ENCODE measurements at regions not wholly inside any gene's neighbourhood (a gene's known extent, or its start where the extent isn't known, plus 50 kb on each side); places are given as distances from the start of the nearest gene placed in this dataset.

- DNase-seq (ENCODE audit: low read depth): no peak
- no peak for TF ChIP-seq CTCF (conservative IDR thresholded peaks at IDR 0.05; ENCODE audit: low read depth, low read length)
- H3K4me3 ChIP-seq (ENCODE audit: low read depth, low read length): no peak overlapping the region
Measured at GRCh38 chr15:58271410-58271809, 133.2 kb downstream of the AQP9 start.

- no peak for DNase-seq (ENCODE audit: low read depth)
- no peak overlapping the region for H3K4me3 ChIP-seq (ENCODE audit: low read depth, low read length)
- TF ChIP-seq CTCF (conservative IDR thresholded peaks at IDR 0.05; ENCODE audit: low read depth, low read length): no peak
Measured at GRCh38 chr15:58273104-58273503, 134.9 kb downstream of the AQP9 start.

- DNase-seq (ENCODE audit: low read depth): no peak
- no peak overlapping the region for H3K4me3 ChIP-seq (ENCODE audit: low read depth, low read length)
- no peak for TF ChIP-seq CTCF (conservative IDR thresholded peaks at IDR 0.05; ENCODE audit: low read depth, low read length)
Measured at GRCh38 chr15:58274885-58275284, 136.7 kb downstream of the AQP9 start.

GRCh38 chr15:58275785-58276184, 137.6 kb downstream of the AQP9 start:
- TF ChIP-seq CTCF (conservative IDR thresholded peaks at IDR 0.05; ENCODE audit: low read depth, low read length): no peak
- no peak for DNase-seq (ENCODE audit: low read depth)
- H3K4me3 ChIP-seq (ENCODE audit: low read depth, low read length): no peak overlapping the region

GRCh38 chr15:58276924-58277323, 138.7 kb downstream of the AQP9 start:
- TF ChIP-seq CTCF (conservative IDR thresholded peaks at IDR 0.05; ENCODE audit: low read depth, low read length): no peak
- no peak overlapping the region for H3K4me3 ChIP-seq (ENCODE audit: low read depth, low read length)
- no peak for DNase-seq (ENCODE audit: low read depth)

GRCh38 chr15:58277333-58277732, 139.2 kb downstream of the AQP9 start:
- DNase-seq (ENCODE audit: low read depth): no peak
- no peak for TF ChIP-seq CTCF (conservative IDR thresholded peaks at IDR 0.05; ENCODE audit: low read depth, low read length)
- H3K4me3 ChIP-seq (ENCODE audit: low read depth, low read length): no peak overlapping the region

GRCh38 chr15:58279106-58279505, 140.9 kb downstream of the AQP9 start:
- no peak for DNase-seq (ENCODE audit: low read depth)
- no peak for TF ChIP-seq CTCF (conservative IDR thresholded peaks at IDR 0.05; ENCODE audit: low read depth, low read length)
- no peak overlapping the region for H3K4me3 ChIP-seq (ENCODE audit: low read depth, low read length)
